NT2/D1 (cell line): ENCODE measurements at regions not wholly inside any gene's neighbourhood (a gene's known extent, or its start where the extent isn't known, plus 50 kb on each side); places are given as distances from the start of the nearest gene placed in this dataset.

Source experiments
- YY1 ChIP-seq: IDR thresholded peaks from 2 replicates; pipeline ENCODE4 v1.6.1; 2011; ENCODE audit not compliant: insufficient read length, insufficient read depth
- ZNF274 ChIP-seq: IDR thresholded peaks from 2 replicates; pipeline ENCODE4 v1.6.1; 2011; ENCODE audit warnings: mild to moderate bottlenecking, low read depth, low read length

- TF ChIP-seq ZNF274 (no peak), YY1 (no peak)
Measured at GRCh38 chr14:101247842-101248725, 313.2 kb upstream of the DIO3 start.
